MM.1S (cell line): ENCODE measurements at regions not wholly inside any gene's neighbourhood (a gene's known extent, or its start where the extent isn't known, plus 50 kb on each side); places are given as distances from the start of the nearest gene placed in this dataset.

Source experiments
- EZH2 ChIP-seq: fragments of 300-600 bp; sonication (generic); optimal IDR thresholded peaks from 2 replicates; pipeline ENCODE3; 2017; ENCODE audit warnings: low read depth, mild to moderate bottlenecking, antibody characterized with exemption, low read length, mixed read lengths
- EZH2phosphoT487 ChIP-seq: fragments of 300-600 bp; sonication (generic); IDR thresholded peaks from 2 replicates; pipeline ENCODE4 v1.6.1; 2018; ENCODE audit warnings: antibody characterized with exemption, low read length
- TF ChIP-seq, protein P1 (sequence below): fragments of 300-600 bp; sonication (generic); IDR thresholded peaks from 2 replicates; pipeline ENCODE4 v1.5.1; 2016; ENCODE audit warnings: antibody characterized with exemption, low read length, mixed read lengths

DNA sequence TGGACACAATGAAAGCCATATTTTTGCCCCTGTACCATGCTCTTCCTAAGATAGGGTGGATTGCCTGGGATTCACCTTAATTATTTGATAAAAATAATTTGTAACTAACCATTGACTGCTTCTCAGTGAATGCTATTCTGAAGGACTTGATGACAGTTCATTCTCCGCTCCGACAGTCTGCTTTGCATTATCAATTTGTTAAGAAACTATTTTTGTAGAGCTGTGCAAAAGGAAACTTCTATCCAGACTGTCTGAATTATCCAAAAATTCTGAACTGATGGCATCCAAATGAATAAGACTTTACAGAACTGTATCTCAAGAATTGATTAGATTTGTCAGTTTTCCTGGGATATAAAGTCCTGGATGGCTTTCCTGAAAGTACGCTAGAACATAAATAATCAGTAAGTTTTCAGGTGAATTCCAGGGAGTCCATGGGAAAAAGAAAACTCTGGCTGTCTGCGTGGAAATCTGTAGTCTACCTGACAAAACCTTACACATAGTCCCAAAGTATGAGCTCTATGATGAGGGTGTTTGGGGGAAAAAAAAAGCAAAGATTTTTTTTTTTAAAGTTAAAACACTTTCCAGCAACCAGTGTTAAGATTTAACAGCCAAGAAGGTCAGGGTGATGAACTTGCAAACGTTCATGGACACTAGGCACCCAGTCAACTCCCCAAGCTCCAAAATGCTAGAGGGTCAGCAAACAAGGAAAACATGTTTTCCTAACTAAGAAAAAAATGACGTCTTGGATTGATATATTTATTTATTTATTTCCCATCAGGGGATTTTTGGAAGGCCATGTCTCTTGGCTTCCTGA, 291.1 kb upstream of the TBX3 start:
- TF ChIP-seq, protein P1, sequence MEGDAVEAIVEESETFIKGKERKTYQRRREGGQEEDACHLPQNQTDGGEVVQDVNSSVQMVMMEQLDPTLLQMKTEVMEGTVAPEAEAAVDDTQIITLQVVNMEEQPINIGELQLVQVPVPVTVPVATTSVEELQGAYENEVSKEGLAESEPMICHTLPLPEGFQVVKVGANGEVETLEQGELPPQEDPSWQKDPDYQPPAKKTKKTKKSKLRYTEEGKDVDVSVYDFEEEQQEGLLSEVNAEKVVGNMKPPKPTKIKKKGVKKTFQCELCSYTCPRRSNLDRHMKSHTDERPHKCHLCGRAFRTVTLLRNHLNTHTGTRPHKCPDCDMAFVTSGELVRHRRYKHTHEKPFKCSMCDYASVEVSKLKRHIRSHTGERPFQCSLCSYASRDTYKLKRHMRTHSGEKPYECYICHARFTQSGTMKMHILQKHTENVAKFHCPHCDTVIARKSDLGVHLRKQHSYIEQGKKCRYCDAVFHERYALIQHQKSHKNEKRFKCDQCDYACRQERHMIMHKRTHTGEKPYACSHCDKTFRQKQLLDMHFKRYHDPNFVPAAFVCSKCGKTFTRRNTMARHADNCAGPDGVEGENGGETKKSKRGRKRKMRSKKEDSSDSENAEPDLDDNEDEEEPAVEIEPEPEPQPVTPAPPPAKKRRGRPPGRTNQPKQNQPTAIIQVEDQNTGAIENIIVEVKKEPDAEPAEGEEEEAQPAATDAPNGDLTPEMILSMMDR: no peak
- no peak for TF ChIP-seq EZH2phosphoT487
- TF ChIP-seq EZH2: no peak
